ENCODE measurements at regions not wholly inside any gene's neighbourhood (a gene's known extent, or its start where the extent isn't known, plus 50 kb on each side); places are given as distances from the start of the nearest gene placed in this dataset.

GRCh38 chr9:78463750-78464149 is 166.8 kb downstream of the PSAT1 start:
- DNase-seq, result no peak
- H3K4me3 ChIP-seq (ENCODE audit: low read depth, low read length), result no peak overlapping the region
- H3K36me3 ChIP-seq (replicated peaks), result no peaks in the 10 kb centered on the region
- TF ChIP-seq, protein P1, sequence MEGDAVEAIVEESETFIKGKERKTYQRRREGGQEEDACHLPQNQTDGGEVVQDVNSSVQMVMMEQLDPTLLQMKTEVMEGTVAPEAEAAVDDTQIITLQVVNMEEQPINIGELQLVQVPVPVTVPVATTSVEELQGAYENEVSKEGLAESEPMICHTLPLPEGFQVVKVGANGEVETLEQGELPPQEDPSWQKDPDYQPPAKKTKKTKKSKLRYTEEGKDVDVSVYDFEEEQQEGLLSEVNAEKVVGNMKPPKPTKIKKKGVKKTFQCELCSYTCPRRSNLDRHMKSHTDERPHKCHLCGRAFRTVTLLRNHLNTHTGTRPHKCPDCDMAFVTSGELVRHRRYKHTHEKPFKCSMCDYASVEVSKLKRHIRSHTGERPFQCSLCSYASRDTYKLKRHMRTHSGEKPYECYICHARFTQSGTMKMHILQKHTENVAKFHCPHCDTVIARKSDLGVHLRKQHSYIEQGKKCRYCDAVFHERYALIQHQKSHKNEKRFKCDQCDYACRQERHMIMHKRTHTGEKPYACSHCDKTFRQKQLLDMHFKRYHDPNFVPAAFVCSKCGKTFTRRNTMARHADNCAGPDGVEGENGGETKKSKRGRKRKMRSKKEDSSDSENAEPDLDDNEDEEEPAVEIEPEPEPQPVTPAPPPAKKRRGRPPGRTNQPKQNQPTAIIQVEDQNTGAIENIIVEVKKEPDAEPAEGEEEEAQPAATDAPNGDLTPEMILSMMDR (IDR thresholded peaks at IDR 0.05; ENCODE audit: low read depth, low read length, missing control alignments), result no peak
- in situ Hi-C loops (cut with HindIII; ENCODE audit: low pct_ligation_motif_present, low sequenced_read_pairs), result no loop called here
- H3K27ac ChIP-seq, result no peak overlapping the region
- H3K27me3 ChIP-seq (replicated peaks), result no peaks in the 10 kb centered on the region

- H3K4me3 ChIP-seq (ENCODE audit: low read depth, low read length), result no peak overlapping the region
- DNase-seq, result no peak
- no peak overlapping the region for H3K27ac ChIP-seq
- in situ Hi-C loops (cut with HindIII; ENCODE audit: low pct_ligation_motif_present, low sequenced_read_pairs), result no loop called here
- H3K36me3 ChIP-seq (replicated peaks), result no peaks in the 10 kb centered on the region
- TF ChIP-seq, protein P1 (IDR thresholded peaks at IDR 0.05; ENCODE audit: low read depth, low read length, missing control alignments), result no peak
- H3K27me3 ChIP-seq (replicated peaks), result no peaks in the 10 kb centered on the region
Observed at GRCh38 chr9:78468231-78468630, 171.3 kb downstream of the PSAT1 start.

- no peak overlapping the region for H3K27ac ChIP-seq
- H3K27me3 ChIP-seq (replicated peaks), result no peaks in the 10 kb centered on the region
- H3K4me3 ChIP-seq (ENCODE audit: low read depth, low read length), result no peak overlapping the region
- TF ChIP-seq, protein P1 (IDR thresholded peaks at IDR 0.05; ENCODE audit: low read depth, low read length, missing control alignments), result no peak
- in situ Hi-C loops (cut with HindIII; ENCODE audit: low pct_ligation_motif_present, low sequenced_read_pairs), result no loop called here
- H3K36me3 ChIP-seq (replicated peaks), result no peaks in the 10 kb centered on the region
- no peak for DNase-seq
Observed at GRCh38 chr9:78468974-78469576, 172.2 kb downstream of the PSAT1 start.

DNA sequence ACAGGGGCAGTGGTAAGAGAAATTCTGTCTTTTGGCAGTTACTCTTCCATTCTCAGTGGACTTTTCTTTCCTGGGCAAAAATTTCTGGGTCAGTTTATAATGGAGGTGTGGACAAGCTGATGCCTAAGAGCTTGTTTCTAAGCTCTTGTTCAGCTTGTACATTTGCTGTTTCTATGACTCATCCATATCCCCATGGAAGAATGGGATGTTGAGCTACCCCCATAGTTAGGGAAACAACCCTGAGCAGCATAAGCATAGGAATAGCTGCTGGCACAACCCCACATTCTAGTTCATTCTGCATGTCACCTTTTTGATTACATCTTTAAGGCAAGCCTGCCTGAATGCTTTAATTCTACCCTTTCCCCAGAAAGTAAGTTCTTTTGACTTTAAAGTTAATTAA is 173.3 kb downstream of the PSAT1 start:
- H3K36me3 ChIP-seq (replicated peaks), result no peaks in the 10 kb centered on the region
- in situ Hi-C loops (cut with HindIII; ENCODE audit: low pct_ligation_motif_present, low sequenced_read_pairs), result no loop called here
- no peak overlapping the region for H3K27ac ChIP-seq
- no peaks in the 10 kb centered on the region for H3K27me3 ChIP-seq (replicated peaks)
- DNase-seq, result no peak
- TF ChIP-seq, protein P1 (IDR thresholded peaks at IDR 0.05; ENCODE audit: low read depth, low read length, missing control alignments), result no peak
- H3K4me3 ChIP-seq (ENCODE audit: low read depth, low read length), result no peak overlapping the region

- TF ChIP-seq, protein P1 (IDR thresholded peaks at IDR 0.05; ENCODE audit: low read depth, low read length, missing control alignments), result no peak
- no peak overlapping the region for H3K4me3 ChIP-seq (ENCODE audit: low read depth, low read length)
- DNase-seq, result no peak
- no peaks in the 10 kb centered on the region for H3K36me3 ChIP-seq (replicated peaks)
- no peaks in the 10 kb centered on the region for H3K27me3 ChIP-seq (replicated peaks)
- H3K27ac ChIP-seq, result no peak overlapping the region
- in situ Hi-C loops (cut with HindIII; ENCODE audit: low pct_ligation_motif_present, low sequenced_read_pairs), result no loop called here
Observed at GRCh38 chr9:78470741-78471140, 173.8 kb downstream of the PSAT1 start.

- no peak for DNase-seq
- Histone ChIP-seq H3K4me3 (ENCODE audit: low read depth, low read length) (no peak overlapping the region), H3K27me3 (replicated peaks) (no peaks in the 10 kb centered on the region), H3K27ac (no peak overlapping the region), H3K36me3 (replicated peaks) (no peaks in the 10 kb centered on the region)
- in situ Hi-C loops (cut with HindIII; ENCODE audit: low pct_ligation_motif_present, low sequenced_read_pairs), result no loop called here
- TF ChIP-seq, protein P1 (IDR thresholded peaks at IDR 0.05; ENCODE audit: low read depth, low read length, missing control alignments), result no peak
Observed at GRCh38 chr9:78472111-78472510, 175.2 kb downstream of the PSAT1 start.
